GM12878 (cell line): ENCODE measurements at regions not wholly inside any gene's neighbourhood (a gene's known extent, or its start where the extent isn't known, plus 50 kb on each side); places are given as distances from the start of the nearest gene placed in this dataset.

ENCODE experiments used
- ATAC-seq: fragments of 200-7000 bp; cut with Tn5 transposase; 3 replicates; pipeline ENCODE4 v1.9.1; 2020; ENCODE audit warnings: mild to moderate bottlenecking, moderate library complexity
- BruUV-seq: library from RNA; stranded (reverse); fragments of 400-500 nt; replicated peaks from 2 replicates; lab custom pipeline; 2021; lab: Mats Ljungman, UMichigan
- CTCF ChIA-PET: fragments of 300-600 bp; sonication (Branson Sonifier 250); formaldehyde crosslinking; extraction: SDS; loops from one replicate; lab custom pipeline; 2021; ENCODE audit warnings: inconsistent platforms; lab: Yijun Ruan, JAX
- POLR2A ChIA-PET: fragments of 350-600 bp; formaldehyde crosslinking; extraction: SDS; loops from one replicate; lab custom pipeline; 2021; ENCODE audit warnings: inconsistent platforms; lab: Charles Lee
- RAD21 ChIA-PET: fragments of 300-600 bp; sonication (Branson Sonifier 250); formaldehyde crosslinking; loops from one replicate; lab custom pipeline; 2023; ENCODE audit warnings: antibody characterized with exemption; ENCODE audit not compliant: unreplicated experiment; lab: Charles Lee
- SMC1A ChIA-PET: fragments of 300-600 bp; sonication (Branson Sonifier 250); formaldehyde crosslinking; loops from one replicate; lab custom pipeline; 2023; ENCODE audit not compliant: unreplicated experiment, uncharacterized antibody; lab: Charles Lee
- DNase-seq: peaks from one replicate; pipeline ENCODE4 v3.0.0-alpha.2; 2011; ENCODE audit warnings: low read depth, low spot score
- FAIRE-seq: peaks from 3 replicates; lab custom pipeline; 2011; peaks lifted over from hg19 to GRCh38; lab: Jason Lieb, UNC
- H2AFZ ChIP-seq: 2 replicates; pipeline ENCODE4 v1.6.0; 2011; ENCODE audit warnings: low read depth, low read length, control low read depth; ENCODE audit not compliant: control insufficient read depth
- H3K27ac ChIP-seq: 2 replicates; pipeline ENCODE4 v1.5.1; 2011; ENCODE audit warnings: control low read depth; ENCODE audit not compliant: control insufficient read depth, insufficient read depth
- H3K27me3 ChIP-seq, 2 experiments: replicated peaks in 1 of 2; 2 replicates each; pipeline versions ENCODE4 v1.6.0 to v1.6.1; 2011; ENCODE audit warnings: low read length in 1 of 2; ENCODE audit not compliant: control insufficient read depth in 2 of 2, insufficient read depth in 2 of 2
- H3K36me3 ChIP-seq, 2 experiments: 2 replicates each; pipeline ENCODE4 v1.5.1; 2011; ENCODE audit warnings: low read length in 1 of 2; ENCODE audit not compliant: control insufficient read depth in 2 of 2, insufficient read depth in 2 of 2
- H3K4me1 ChIP-seq: 2 replicates; pipeline ENCODE4 v1.6.1; 2011; ENCODE audit warnings: mild to moderate bottlenecking, low read length, moderate library complexity, mixed read lengths; ENCODE audit not compliant: control insufficient read depth, insufficient read depth
- H3K4me2 ChIP-seq: 2 replicates; pipeline ENCODE4 v1.6.0; 2011; ENCODE audit warnings: control low read depth; ENCODE audit not compliant: control insufficient read depth, insufficient read depth
- H3K4me3 ChIP-seq: fragments of 200-600 bp; sonication (generic); 2 replicates; pipeline ENCODE4 v1.5.1; 2016
- H3K79me2 ChIP-seq: 2 replicates; pipeline ENCODE4 v1.6.0; 2011; ENCODE audit warnings: low read length; ENCODE audit not compliant: control insufficient read depth, insufficient read depth
- H3K9ac ChIP-seq: 2 replicates; pipeline ENCODE4 v1.8.0; 2011; ENCODE audit warnings: low read length, control low read depth, mixed read lengths; ENCODE audit not compliant: control insufficient read depth, insufficient read depth
- H3K9me3 ChIP-seq: replicated peaks from 3 replicates; pipeline ENCODE4 v1.5.1; 2011; ENCODE audit warnings: mild to moderate bottlenecking, low read length; ENCODE audit not compliant: control insufficient read depth, insufficient read depth
- H4K20me1 ChIP-seq: 2 replicates; pipeline ENCODE4 v1.6.0; 2011; ENCODE audit not compliant: control insufficient read depth, insufficient read depth
- CREM ChIP-seq: IDR thresholded peaks from 2 replicates; pipeline ENCODE4 v1.6.1; 2014; ENCODE audit warnings: antibody characterized with exemption, low read depth
- HDGF ChIP-seq: fragments of 450-650 bp; IDR thresholded peaks from 2 replicates; pipeline ENCODE4 v1.6.1; 2016; ENCODE audit warnings: antibody characterized with exemption
- JUND ChIP-seq: IDR thresholded peaks from 2 replicates; pipeline ENCODE4 v1.6.1; 2012; ENCODE audit warnings: low read depth, mild to moderate bottlenecking, low read length, improper control_type of control experiment, moderate library complexity
- MTA2 ChIP-seq: fragments of 450-650 bp; IDR thresholded peaks from 2 replicates; pipeline ENCODE4 v1.6.1; 2016; ENCODE audit warnings: low read depth, mild to moderate bottlenecking, moderate library complexity
- MTA3 ChIP-seq: IDR thresholded peaks from 2 replicates; pipeline ENCODE4 v1.6.1; 2012; ENCODE audit warnings: low read length, inconsistent platforms, borderline replicate concordance
- REST ChIP-seq: IDR thresholded peaks from 2 replicates; pipeline ENCODE4 v1.6.1; 2012; ENCODE audit warnings: mild to moderate bottlenecking, low read depth, low read length
- SIX5 ChIP-seq: IDR thresholded peaks from 2 replicates; pipeline ENCODE4 v1.6.1; 2011; ENCODE audit warnings: mild to moderate bottlenecking, low read depth, low read length, moderate library complexity; ENCODE audit not compliant: severe bottlenecking
- ZNF24 ChIP-seq: fragments of 450-650 bp; IDR thresholded peaks from 2 replicates; pipeline ENCODE4 v1.6.1; 2017; ENCODE audit warnings: antibody characterized with exemption, mild to moderate bottlenecking
- WGBS: methylation state at CpG from one replicate; pipeline ENCODE4 v1.1.6; 2016; ENCODE audit warnings: low lambda C conversion rate; ENCODE audit not compliant: insufficient replicate concordance, insufficient coverage; ENCODE audit errors: missing lambda C conversion rate; 5-methylcytosine and 5-hydroxymethylcytosine counted together
- in situ Hi-C: fragments of 300-500 bp; cut with MboI; formaldehyde crosslinking; loops from 9 replicates; pipeline ENCODE4 v1.14.3; 2018; ENCODE audit warnings: mixed read lengths
- intact Hi-C: fragments of 100-400 bp; cut with micrococcal nuclease; formaldehyde crosslinking; loops from one replicate; pipeline ENCODE4 v1.14.2; 2022; ENCODE audit not compliant: unreplicated experiment
- TF ChIP-seq, protein P1 (sequence below): IDR thresholded peaks from 2 replicates; pipeline ENCODE4 v1.6.1; 2012; ENCODE audit warnings: low read depth, low read length, improper control_type of control experiment

- no peaks in the 10 kb centered on the region for H4K20me1 ChIP-seq
- no peaks in the 10 kb centered on the region for H3K4me1 ChIP-seq
- no peak overlapping the region for H3K27ac ChIP-seq
- no peak for DNase-seq
- H3K9ac ChIP-seq: no peak overlapping the region
- ChIA-PET POLR2A (no interaction called here), RAD21 (no interaction called here)
- H3K79me2 ChIP-seq: no peaks in the 10 kb centered on the region
- no peaks in the 10 kb centered on the region for H3K9me3 ChIP-seq
- H3K27me3 ChIP-seq: no peaks in the 10 kb centered on the region
- H3K4me3 ChIP-seq: no peak overlapping the region
- intact Hi-C loops: no loop called here
- no peak for TF ChIP-seq CREM
- no peak for TF ChIP-seq SIX5
- TF ChIP-seq, all 136 proteins: peak for 0
- Histone ChIP-seq H3K36me3 (no peaks in the 10 kb centered on the region), H3K4me2 (no peak overlapping the region), H2AFZ (no peak overlapping the region)
- ATAC-seq: no peak
- ChIA-PET CTCF (no interaction called here), SMC1A (no interaction called here)
- 44% methylated on average over 12 of the region's 12 CpGs for WGBS
- no TSS peak for BruUV-seq
- in situ Hi-C loops: loop anchor here (10.0 kb wide), 1 partner anchor 311 kb away; no protein-coding TSS in a partner anchor
- FAIRE-seq: no peak
Observed at GRCh38 chr15:62773369-62774165, 269.0 kb upstream of the TPM1 start.

- Histone ChIP-seq H3K4me2 (no peak overlapping the region), H4K20me1 (no peaks in the 10 kb centered on the region), H3K9ac (no peak overlapping the region), H2AFZ (no peak overlapping the region), H3K9me3 (no peaks in the 10 kb centered on the region), H3K4me3 (no peak overlapping the region), H3K27me3 (no peaks in the 10 kb centered on the region), H3K27ac (no peak overlapping the region), H3K36me3 (no peaks in the 10 kb centered on the region), H3K79me2 (no peaks in the 10 kb centered on the region), H3K4me1 (no peaks in the 10 kb centered on the region)
- ChIA-PET SMC1A (no interaction called here), RAD21 (no interaction called here), CTCF (no interaction called here), POLR2A (no interaction called here)
- BruUV-seq: no TSS peak
- ATAC-seq (no peak), FAIRE-seq (no peak), DNase-seq (no peak)
- 100% methylated on average over 1 of the region's 1 CpG for WGBS
- intact Hi-C loops (no loop called here), in situ Hi-C loops (loop anchor here (10.0 kb wide), 1 partner anchor 309 kb away; no protein-coding TSS in a partner anchor)
- TF ChIP-seq JUND (no peak), MTA2 (no peak), HDGF (no peak), MTA3 (no peak), ZNF24 (no peak), REST (no peak)
- TF ChIP-seq, protein P1, sequence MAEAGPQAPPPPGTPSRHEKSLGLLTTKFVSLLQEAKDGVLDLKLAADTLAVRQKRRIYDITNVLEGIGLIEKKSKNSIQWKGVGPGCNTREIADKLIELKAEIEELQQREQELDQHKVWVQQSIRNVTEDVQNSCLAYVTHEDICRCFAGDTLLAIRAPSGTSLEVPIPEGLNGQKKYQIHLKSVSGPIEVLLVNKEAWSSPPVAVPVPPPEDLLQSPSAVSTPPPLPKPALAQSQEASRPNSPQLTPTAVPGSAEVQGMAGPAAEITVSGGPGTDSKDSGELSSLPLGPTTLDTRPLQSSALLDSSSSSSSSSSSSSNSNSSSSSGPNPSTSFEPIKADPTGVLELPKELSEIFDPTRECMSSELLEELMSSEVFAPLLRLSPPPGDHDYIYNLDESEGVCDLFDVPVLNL: no peak
Observed at GRCh38 chr15:62775932-62776331, 266.6 kb upstream of the TPM1 start.
